Kidney (tissue), 13 donors: ENCODE measurements at regions not wholly inside any gene's neighbourhood (a gene's known extent, or its start where the extent isn't known, plus 50 kb on each side); places are given as distances from the start of the nearest gene placed in this dataset.

ENCODE experiments used
- DNase-seq, 5 donors: peaks; one replicate each; pipeline ENCODE4 v3.0.0-alpha.2; 2013 to 2020
- FAIRE-seq: peaks from 2 replicates; lab custom pipeline; 2012; peaks lifted over from hg19 to GRCh38; lab: Jason Lieb, UNC
- H3K27ac ChIP-seq, 2 donors: one replicate each; pipeline ENCODE4 v1.7.0; 2013; ENCODE audit warnings: low read depth in 2 of 2, low read length in 2 of 2, inconsistent platforms in 1 of 2
- H3K27me3 ChIP-seq: one replicate; pipeline ENCODE4 v1.7.1; 2013; ENCODE audit warnings: low read length, inconsistent platforms; ENCODE audit not compliant: control insufficient read depth, insufficient read depth
- H3K36me3 ChIP-seq, 3 donors: one replicate each; pipeline versions ENCODE4 v1.7.0 to v1.7.1; 2013; ENCODE audit warnings: low read length in 3 of 3, control low read depth in 1 of 3, inconsistent platforms in 1 of 3; ENCODE audit not compliant: insufficient read depth in 3 of 3, control insufficient read depth in 2 of 3
- H3K4me1 ChIP-seq, 3 donors: one replicate each; pipeline versions ENCODE4 v1.7.0 to v1.7.1; 2013; ENCODE audit warnings: low read length in 3 of 3, inconsistent platforms in 1 of 3, low read depth in 1 of 3; ENCODE audit not compliant: control insufficient read depth in 2 of 3, insufficient read depth in 2 of 3
- H3K4me3 ChIP-seq, 3 donors: one replicate each; pipeline versions ENCODE4 v1.7.0 to v1.8.1; 2013; ENCODE audit warnings: low read length in 3 of 3, control low read depth in 1 of 3, inconsistent platforms in 1 of 3
- H3K9ac ChIP-seq, 3 donors: one replicate each; pipeline versions ENCODE4 v1.7.0 to v1.7.1; 2013; ENCODE audit warnings: low read length in 3 of 3, control low read depth in 1 of 3, inconsistent platforms in 1 of 3
- H3K9me3 ChIP-seq, 3 donors: one replicate each; pipeline versions ENCODE4 v1.7.0 to v1.7.1; 2013; ENCODE audit warnings: low read length in 3 of 3, control low read depth in 1 of 3, inconsistent platforms in 1 of 3; ENCODE audit not compliant: control insufficient read depth in 2 of 3, insufficient read depth in 1 of 3
- intact Hi-C: fragments of 100-400 bp; cut with DNase I; formaldehyde crosslinking; loops from one replicate; pipeline ENCODE4 v1.11.1; 2022
- TF ChIP-seq, protein P1 (sequence below): IDR thresholded peaks from 3 replicates; pipeline ENCODE4 v1.5.1; 2012; ENCODE audit warnings: mild to moderate bottlenecking, moderate library complexity, borderline replicate concordance; ENCODE audit not compliant: insufficient read depth; ENCODE audit errors: extremely low read depth
- donor health status: control.
- donor health status: control.
- donor health status: control.
- donor health status: control.
- donor health status: control.
- donor health status: DM: yes; HTN: yes; CAD: no.
- donor health status: Normal renal cell carcinoma (clear cell type).

GRCh38 chr2:41871080-41871479, 176.7 kb upstream of the PKDCC start:
- H3K36me3 ChIP-seq, result no peaks in the 10 kb centered on the region
- H3K4me1 ChIP-seq, result peaks cover 0 to 12% (median 6%) of the 10 kb centered on the region in 3 donors
- DNase-seq (peak in 4 of 5 donors; percentile 70 to 81 (median 73)), FAIRE-seq (no peak)
- no peak overlapping the region for H3K4me3 ChIP-seq
- no peak overlapping the region for H3K27ac ChIP-seq
- no peaks in the 10 kb centered on the region for H3K9me3 ChIP-seq
- TF ChIP-seq, protein P1, sequence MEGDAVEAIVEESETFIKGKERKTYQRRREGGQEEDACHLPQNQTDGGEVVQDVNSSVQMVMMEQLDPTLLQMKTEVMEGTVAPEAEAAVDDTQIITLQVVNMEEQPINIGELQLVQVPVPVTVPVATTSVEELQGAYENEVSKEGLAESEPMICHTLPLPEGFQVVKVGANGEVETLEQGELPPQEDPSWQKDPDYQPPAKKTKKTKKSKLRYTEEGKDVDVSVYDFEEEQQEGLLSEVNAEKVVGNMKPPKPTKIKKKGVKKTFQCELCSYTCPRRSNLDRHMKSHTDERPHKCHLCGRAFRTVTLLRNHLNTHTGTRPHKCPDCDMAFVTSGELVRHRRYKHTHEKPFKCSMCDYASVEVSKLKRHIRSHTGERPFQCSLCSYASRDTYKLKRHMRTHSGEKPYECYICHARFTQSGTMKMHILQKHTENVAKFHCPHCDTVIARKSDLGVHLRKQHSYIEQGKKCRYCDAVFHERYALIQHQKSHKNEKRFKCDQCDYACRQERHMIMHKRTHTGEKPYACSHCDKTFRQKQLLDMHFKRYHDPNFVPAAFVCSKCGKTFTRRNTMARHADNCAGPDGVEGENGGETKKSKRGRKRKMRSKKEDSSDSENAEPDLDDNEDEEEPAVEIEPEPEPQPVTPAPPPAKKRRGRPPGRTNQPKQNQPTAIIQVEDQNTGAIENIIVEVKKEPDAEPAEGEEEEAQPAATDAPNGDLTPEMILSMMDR, result no peak
- H3K27me3 ChIP-seq, result no peaks in the 10 kb centered on the region
- intact Hi-C loops, result no loop called here
- no peak overlapping the region for H3K9ac ChIP-seq

DNA sequence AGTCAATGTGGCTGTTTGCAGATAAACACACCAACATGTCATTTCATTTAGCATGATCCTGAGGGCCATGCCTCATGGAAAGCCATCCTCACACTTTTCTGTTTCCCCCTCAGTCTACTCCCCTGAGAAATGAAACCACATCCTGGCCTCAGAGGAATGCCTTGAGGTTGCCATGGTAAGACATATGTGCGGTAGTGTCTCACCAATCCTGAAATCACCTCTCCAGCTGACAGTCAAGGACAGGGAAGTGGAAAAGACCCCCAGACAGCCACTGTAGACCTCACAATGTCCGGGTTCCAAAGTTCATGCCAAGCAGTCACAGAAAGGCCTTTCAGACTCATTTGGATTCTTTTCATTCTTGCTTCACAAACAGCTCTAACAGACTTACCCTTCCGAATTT, 175.2 kb upstream of the PKDCC start:
- H3K36me3 ChIP-seq, result no peaks in the 10 kb centered on the region
- intact Hi-C loops, result no loop called here
- no peak overlapping the region for H3K27ac ChIP-seq
- H3K4me3 ChIP-seq, result no peak overlapping the region
- FAIRE-seq (no peak), DNase-seq (no peak)
- peaks cover 0 to 9% (median 2%) of the 10 kb centered on the region in 3 donors for H3K4me1 ChIP-seq
- TF ChIP-seq, protein P1, result no peak
- H3K27me3 ChIP-seq, result no peaks in the 10 kb centered on the region
- no peaks in the 10 kb centered on the region for H3K9me3 ChIP-seq
- H3K9ac ChIP-seq, result no peak overlapping the region

GRCh38 chr2:41873102-41874031, 174.5 kb upstream of the PKDCC start:
- Histone ChIP-seq H3K4me1 (peaks cover 0 to 9% (median 2%) of the 10 kb centered on the region in 3 donors), H3K9ac (no peak overlapping the region), H3K36me3 (no peaks in the 10 kb centered on the region), H3K27me3 (no peaks in the 10 kb centered on the region), H3K9me3 (no peaks in the 10 kb centered on the region), H3K4me3 (no peak overlapping the region), H3K27ac (no peak overlapping the region)
- TF ChIP-seq, protein P1, result no peak
- intact Hi-C loops, result no loop called here
- FAIRE-seq (no peak), DNase-seq (peak in 2 of 5 donors; percentile 64 to 79)
